GM23338 (cell line): ENCODE measurements at regions not wholly inside any gene's neighbourhood (a gene's known extent, or its start where the extent isn't known, plus 50 kb on each side); places are given as distances from the start of the nearest gene placed in this dataset.

Experiments used
- ATAC-seq: fragments of 200-7000 bp; cut with Tn5 transposase; 3 replicates; pipeline ENCODE4 v1.9.1; 2020
- DNase-seq: peaks from one replicate; pipeline ENCODE4 v3.0.0-alpha.2; 2015; ENCODE audit warnings: low spot score
- H2AFZ ChIP-seq: fragments of 200-600 bp; sonication (generic); 2 replicates; pipeline ENCODE4 v1.8.0; 2016; ENCODE audit warnings: antibody characterized with exemption, mild to moderate bottlenecking, moderate library complexity
- H3F3A ChIP-seq: fragments of 200-600 bp; sonication (generic); replicated peaks from 2 replicates; pipeline ENCODE4 v1.8.0; 2017; ENCODE audit warnings: antibody characterized with exemption, mixed run types, low read depth
- H3K27ac ChIP-seq: fragments of 200-600 bp; sonication (generic); 2 replicates; pipeline ENCODE4 v1.6.1; 2016; ENCODE audit warnings: low read depth
- H3K27me3 ChIP-seq: fragments of 200-600 bp; sonication (generic); 2 replicates; pipeline ENCODE4 v1.8.0; 2016; ENCODE audit warnings: mild to moderate bottlenecking, mixed run types, moderate library complexity; ENCODE audit not compliant: insufficient read depth
- H3K36me3 ChIP-seq: fragments of 200-600 bp; sonication (generic); 2 replicates; pipeline ENCODE4 v1.8.0; 2016; ENCODE audit warnings: mild to moderate bottlenecking; ENCODE audit not compliant: insufficient read depth
- H3K4me1 ChIP-seq: fragments of 200-600 bp; sonication (generic); 2 replicates; pipeline ENCODE4 v1.8.0; 2016; ENCODE audit warnings: mild to moderate bottlenecking, moderate library complexity; ENCODE audit not compliant: insufficient read depth
- H3K4me2 ChIP-seq: fragments of 200-600 bp; sonication (generic); 2 replicates; pipeline ENCODE4 v1.7.1; 2017; ENCODE audit warnings: mixed run types
- H3K4me3 ChIP-seq: fragments of 200-600 bp; sonication (generic); 2 replicates; pipeline ENCODE4 v1.6.1; 2016; ENCODE audit warnings: mixed run types
- H3K79me2 ChIP-seq: fragments of 200-600 bp; sonication (generic); replicated peaks from 2 replicates; pipeline ENCODE4 v1.8.0; 2017; ENCODE audit warnings: mild to moderate bottlenecking; ENCODE audit not compliant: insufficient read depth
- H3K9me2 ChIP-seq: fragments of 200-600 bp; sonication (generic); 2 replicates; pipeline ENCODE4 v1.8.0; 2017; ENCODE audit not compliant: insufficient read depth
- H4K20me1 ChIP-seq: fragments of 200-600 bp; sonication (generic); replicated peaks from 2 replicates; pipeline ENCODE4 v1.8.0; 2017; ENCODE audit warnings: mild to moderate bottlenecking; ENCODE audit not compliant: insufficient read depth
- H3K27ac Mint-ChIP-seq: 2 replicates; pipeline ENCODE4 v1.8.0; 2020; ENCODE audit warnings: inconsistent platforms, mild to moderate bottlenecking, moderate library complexity, mixed read lengths
- H3K27me3 Mint-ChIP-seq: 3 replicates; pipeline ENCODE4 v1.8.0; 2022; ENCODE audit warnings: low read depth, mild to moderate bottlenecking, moderate library complexity, mixed read lengths, inconsistent platforms; ENCODE audit not compliant: insufficient read depth, poor library complexity
- H3K36me3 Mint-ChIP-seq: 3 replicates; pipeline ENCODE4 v1.8.0; 2021; ENCODE audit warnings: low read depth, mild to moderate bottlenecking, inconsistent platforms, moderate library complexity, mixed read lengths
- H3K4me1 Mint-ChIP-seq: 3 replicates; pipeline ENCODE4 v1.8.0; 2020; ENCODE audit warnings: mild to moderate bottlenecking, inconsistent platforms, mixed read lengths
- H3K4me3 Mint-ChIP-seq: 3 replicates; pipeline ENCODE4 v1.8.0; 2021; ENCODE audit warnings: moderate library complexity, mild to moderate bottlenecking, inconsistent platforms, mixed read lengths
- H3K9me3 Mint-ChIP-seq: 3 replicates; pipeline ENCODE4 v1.8.0; 2020; ENCODE audit warnings: moderate library complexity, mild to moderate bottlenecking, inconsistent platforms, mixed read lengths
- ETS1 ChIP-seq: IDR thresholded peaks from 2 replicates; pipeline ENCODE4 v1.6.1; 2016; ENCODE audit warnings: antibody characterized with exemption
- EZH2 ChIP-seq: fragments of 200-600 bp; sonication (generic); IDR thresholded peaks from one replicate; pipeline ENCODE4 v1.8.0; 2017; ENCODE audit warnings: antibody characterized with exemption, mild to moderate bottlenecking, low read depth; ENCODE audit not compliant: unreplicated experiment
- EZH2phosphoT487 ChIP-seq: fragments of 200-600 bp; sonication (generic); IDR thresholded peaks from one replicate; pipeline ENCODE4 v1.8.1; 2018; ENCODE audit warnings: antibody characterized with exemption; ENCODE audit not compliant: unreplicated experiment
- JUNB ChIP-seq: IDR thresholded peaks from one replicate; pipeline ENCODE4 v1.6.1; 2016; ENCODE audit warnings: antibody characterized with exemption; ENCODE audit not compliant: unreplicated experiment
- NANOG ChIP-seq: IDR thresholded peaks from 2 replicates; pipeline ENCODE4 v1.6.1; 2016; ENCODE audit warnings: antibody characterized with exemption, borderline replicate concordance
- POLR2AphosphoS5 ChIP-seq: IDR thresholded peaks from 2 replicates; pipeline ENCODE4 v1.6.1; 2016; ENCODE audit warnings: antibody characterized with exemption, low read depth
- STAT1 ChIP-seq: IDR thresholded peaks from one replicate; pipeline ENCODE4 v1.6.1; 2016; ENCODE audit warnings: antibody characterized with exemption; ENCODE audit not compliant: unreplicated experiment
- ZNF114 ChIP-seq: fragments of 250-450 bp; sonication (Bioruptor Pico); IDR thresholded peaks from 2 replicates; pipeline ENCODE4 v1.5.0; 2020; ENCODE audit warnings: mild to moderate bottlenecking, moderate library complexity
- ZNF331 ChIP-seq: fragments of 250-450 bp; sonication (Bioruptor Pico); IDR thresholded peaks from 2 replicates; pipeline ENCODE4 v1.5.0; 2020; ENCODE audit warnings: low read depth, mild to moderate bottlenecking, moderate library complexity
- TF ChIP-seq, protein P1 (sequence below): IDR thresholded peaks from one replicate; pipeline ENCODE4 v1.6.1; 2018; ENCODE audit warnings: antibody characterized with exemption; ENCODE audit not compliant: unreplicated experiment

GRCh38 chr4:182179751-182180150 lies 63.5 kb upstream of the TENM3 start:
- no peak overlapping the region for H3K4me3 Mint-ChIP-seq
- Histone ChIP-seq H3K27me3 (no peaks in the 10 kb centered on the region), H3K9me2 (no peaks in the 10 kb centered on the region), H3K27ac (no peak overlapping the region), H3F3A (no peaks in the 10 kb centered on the region), H3K4me2 (no peak overlapping the region), H2AFZ (no peak overlapping the region), H3K4me1 (peaks cover 28% of the 10 kb centered on the region; the same call in 1 of the 2 replicates), H3K4me3 (no peak overlapping the region), H4K20me1 (no peaks in the 10 kb centered on the region), H3K79me2 (no peaks in the 10 kb centered on the region; the same call in 1 of the 2 replicates), H3K36me3 (no peaks in the 10 kb centered on the region)
- DNase-seq (no peak), ATAC-seq (no peak)
- no peaks in the 10 kb centered on the region for H3K27me3 Mint-ChIP-seq
- no peaks in the 10 kb centered on the region for H3K9me3 Mint-ChIP-seq
- H3K27ac Mint-ChIP-seq = peak overlapping the region; percentile 72
- H3K36me3 Mint-ChIP-seq = no peaks in the 10 kb centered on the region
- H3K4me1 Mint-ChIP-seq = peaks cover 36% of the 10 kb centered on the region
- TF ChIP-seq STAT1 (no peak), POLR2AphosphoS5 (no peak), ZNF331 (CRISPR knock-in tag) (no peak), NANOG (no peak), EZH2 (no peak), ZNF114 (CRISPR knock-in tag) (no peak), JUNB (no peak), ETS1 (no peak), EZH2phosphoT487 (no peak)
- TF ChIP-seq, protein P1, sequence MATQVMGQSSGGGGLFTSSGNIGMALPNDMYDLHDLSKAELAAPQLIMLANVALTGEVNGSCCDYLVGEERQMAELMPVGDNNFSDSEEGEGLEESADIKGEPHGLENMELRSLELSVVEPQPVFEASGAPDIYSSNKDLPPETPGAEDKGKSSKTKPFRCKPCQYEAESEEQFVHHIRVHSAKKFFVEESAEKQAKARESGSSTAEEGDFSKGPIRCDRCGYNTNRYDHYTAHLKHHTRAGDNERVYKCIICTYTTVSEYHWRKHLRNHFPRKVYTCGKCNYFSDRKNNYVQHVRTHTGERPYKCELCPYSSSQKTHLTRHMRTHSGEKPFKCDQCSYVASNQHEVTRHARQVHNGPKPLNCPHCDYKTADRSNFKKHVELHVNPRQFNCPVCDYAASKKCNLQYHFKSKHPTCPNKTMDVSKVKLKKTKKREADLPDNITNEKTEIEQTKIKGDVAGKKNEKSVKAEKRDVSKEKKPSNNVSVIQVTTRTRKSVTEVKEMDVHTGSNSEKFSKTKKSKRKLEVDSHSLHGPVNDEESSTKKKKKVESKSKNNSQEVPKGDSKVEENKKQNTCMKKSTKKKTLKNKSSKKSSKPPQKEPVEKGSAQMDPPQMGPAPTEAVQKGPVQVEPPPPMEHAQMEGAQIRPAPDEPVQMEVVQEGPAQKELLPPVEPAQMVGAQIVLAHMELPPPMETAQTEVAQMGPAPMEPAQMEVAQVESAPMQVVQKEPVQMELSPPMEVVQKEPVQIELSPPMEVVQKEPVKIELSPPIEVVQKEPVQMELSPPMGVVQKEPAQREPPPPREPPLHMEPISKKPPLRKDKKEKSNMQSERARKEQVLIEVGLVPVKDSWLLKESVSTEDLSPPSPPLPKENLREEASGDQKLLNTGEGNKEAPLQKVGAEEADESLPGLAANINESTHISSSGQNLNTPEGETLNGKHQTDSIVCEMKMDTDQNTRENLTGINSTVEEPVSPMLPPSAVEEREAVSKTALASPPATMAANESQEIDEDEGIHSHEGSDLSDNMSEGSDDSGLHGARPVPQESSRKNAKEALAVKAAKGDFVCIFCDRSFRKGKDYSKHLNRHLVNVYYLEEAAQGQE = no peak

DNA sequence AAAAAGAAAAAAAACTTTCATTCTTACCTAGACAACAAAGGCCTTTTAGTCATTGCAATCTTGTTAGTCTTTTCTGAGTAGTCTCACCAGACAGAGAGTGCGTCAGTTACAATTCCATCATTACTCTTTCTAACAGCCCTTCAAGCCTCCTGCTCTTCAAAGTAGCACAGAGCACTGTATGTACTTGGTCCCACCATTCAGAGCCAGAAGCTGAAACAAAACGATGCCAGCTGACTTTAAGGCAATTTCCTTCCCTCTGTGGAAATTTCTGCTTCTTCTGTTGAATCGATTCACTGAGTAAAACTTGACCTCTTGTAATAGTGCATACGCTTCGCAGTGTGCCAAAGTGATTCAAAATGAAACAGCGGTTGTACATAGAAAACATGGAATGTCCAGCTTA lies 57.7 kb upstream of the TENM3 start:
- Histone ChIP-seq H3K36me3 (no peaks in the 10 kb centered on the region), H3K9me2 (no peaks in the 10 kb centered on the region), H3K79me2 (no peaks in the 10 kb centered on the region), H2AFZ (no peak overlapping the region), H3F3A (no peaks in the 10 kb centered on the region), H3K4me3 (no peak overlapping the region), H4K20me1 (no peaks in the 10 kb centered on the region), H3K4me1 (peaks cover 8% of the 10 kb centered on the region; the same call in 1 of the 2 replicates), H3K27ac (no peak overlapping the region), H3K4me2 (no peak overlapping the region), H3K27me3 (no peaks in the 10 kb centered on the region)
- no peaks in the 10 kb centered on the region for H3K36me3 Mint-ChIP-seq
- H3K9me3 Mint-ChIP-seq = no peaks in the 10 kb centered on the region
- no peak overlapping the region for H3K4me3 Mint-ChIP-seq
- TF ChIP-seq EZH2phosphoT487 (no peak), EZH2 (no peak), STAT1 (no peak), ETS1 (no peak)
- no peak overlapping the region for H3K27ac Mint-ChIP-seq
- peaks cover 17% of the 10 kb centered on the region for H3K4me1 Mint-ChIP-seq
- ATAC-seq (peak; percentile 31; the same call in 2 of the 3 replicates), DNase-seq (no peak)
- peaks cover 2% of the 10 kb centered on the region for H3K27me3 Mint-ChIP-seq
